Panc1 (cell line): ENCODE measurements at regions not wholly inside any gene's neighbourhood (a gene's known extent, or its start where the extent isn't known, plus 50 kb on each side); places are given as distances from the start of the nearest gene placed in this dataset.

ENCODE experiments used
- ATAC-seq: fragments of 200-7000 bp; cut with Tn5 transposase; 2 replicates; pipeline ENCODE4 v1.9.1; 2020; ENCODE audit warnings: mild to moderate bottlenecking, moderate library complexity
- BruUV-seq: library from RNA; stranded (reverse); fragments of 400-500 nt; replicated peaks from 2 replicates; lab custom pipeline; 2021; lab: Mats Ljungman, UMichigan
- CTCF ChIA-PET: fragments of 300-600 bp; sonication (Branson Sonifier 250); formaldehyde crosslinking; loops from one replicate; lab custom pipeline; 2022; ENCODE audit warnings: antibody characterized with exemption; lab: Charles Lee
- POLR2A ChIA-PET: fragments of 300-600 bp; sonication (Branson Sonifier 250); formaldehyde crosslinking; loops from one replicate; lab custom pipeline; 2022; ENCODE audit warnings: antibody characterized with exemption; lab: Charles Lee
- DNase-seq: peaks from one replicate; pipeline ENCODE4 v3.0.0-alpha.2; 2010; ENCODE audit warnings: low read depth, low spot score
- H3K27ac ChIP-seq: 2 replicates; pipeline ENCODE4 v1.5.1; 2011; ENCODE audit warnings: mild to moderate bottlenecking, low read length, inconsistent platforms
- H3K27me3 ChIP-seq: fragments of 200-500 bp; sonication (Bioruptor generic); 2 replicates; pipeline ENCODE4 v1.6.0; 2014; ENCODE audit warnings: low read length, inconsistent platforms; ENCODE audit not compliant: control insufficient read depth, insufficient read depth
- H3K36me3 ChIP-seq: fragments of 200-500 bp; sonication (Bioruptor generic); 2 replicates; pipeline ENCODE4 v1.5.1; 2014; ENCODE audit warnings: inconsistent platforms, mild to moderate bottlenecking, low read length, moderate library complexity; ENCODE audit not compliant: control insufficient read depth, insufficient read depth
- H3K4me1 ChIP-seq: 2 replicates; pipeline ENCODE4 v1.5.1; 2011; ENCODE audit warnings: inconsistent platforms, mild to moderate bottlenecking, low read length, moderate library complexity; ENCODE audit not compliant: control insufficient read depth, insufficient read depth
- H3K4me3 ChIP-seq, 2 experiments: 2 replicates each; pipeline ENCODE4 v1.5.1; 2011 to 2012; ENCODE audit warnings: low read depth in 2 of 2, low read length in 2 of 2, mild to moderate bottlenecking in 2 of 2, inconsistent platforms in 1 of 2, moderate library complexity in 1 of 2
- H3K9me3 ChIP-seq: fragments of 200-500 bp; sonication (Bioruptor generic); 2 replicates; pipeline ENCODE4 v1.5.1; 2014; ENCODE audit warnings: low read depth, mild to moderate bottlenecking, inconsistent platforms, low read length, moderate library complexity; ENCODE audit not compliant: control insufficient read depth, insufficient read depth
- CTCF ChIP-seq: fragments of 450-650 bp; IDR thresholded peaks from 2 replicates; pipeline ENCODE4 v1.5.1; 2017; ENCODE audit warnings: mild to moderate bottlenecking
- POLR2AphosphoS5 ChIP-seq: IDR thresholded peaks from 2 replicates; pipeline ENCODE4 v1.6.1; 2012; ENCODE audit warnings: mild to moderate bottlenecking, low read depth, low read length, moderate library complexity
- REST ChIP-seq, 2 experiments: IDR thresholded peaks; 2 replicates each; pipeline ENCODE4 v1.6.1; 2011 to 2012; ENCODE audit warnings: low read depth in 2 of 2, control low read depth in 1 of 2, low read length in 1 of 2, mild to moderate bottlenecking in 1 of 2, moderate library complexity in 1 of 2; ENCODE audit not compliant: insufficient read depth in 1 of 2
- SIN3A ChIP-seq: IDR thresholded peaks from 2 replicates; pipeline ENCODE4 v1.6.1; 2012; ENCODE audit warnings: low read depth, mild to moderate bottlenecking, low read length, moderate library complexity, borderline replicate concordance; ENCODE audit not compliant: insufficient read depth
- TCF7L2 ChIP-seq: IDR thresholded peaks from 2 replicates; pipeline ENCODE4 v1.6.1; 2011; ENCODE audit warnings: mild to moderate bottlenecking, low read depth, low read length, inconsistent platforms
- in situ Hi-C: cut with HindIII; loops from 2 replicates; pipeline ENCODE4 v1.10.0; 2016; ENCODE audit warnings: low sequenced_read_pairs, low pct_unique_long_range_greater_than_20kb
- intact Hi-C: fragments of 100-400 bp; cut with micrococcal nuclease; formaldehyde crosslinking; loops from one replicate; pipeline ENCODE4 v1.10.0; 2022; ENCODE audit not compliant: unreplicated experiment

DNA sequence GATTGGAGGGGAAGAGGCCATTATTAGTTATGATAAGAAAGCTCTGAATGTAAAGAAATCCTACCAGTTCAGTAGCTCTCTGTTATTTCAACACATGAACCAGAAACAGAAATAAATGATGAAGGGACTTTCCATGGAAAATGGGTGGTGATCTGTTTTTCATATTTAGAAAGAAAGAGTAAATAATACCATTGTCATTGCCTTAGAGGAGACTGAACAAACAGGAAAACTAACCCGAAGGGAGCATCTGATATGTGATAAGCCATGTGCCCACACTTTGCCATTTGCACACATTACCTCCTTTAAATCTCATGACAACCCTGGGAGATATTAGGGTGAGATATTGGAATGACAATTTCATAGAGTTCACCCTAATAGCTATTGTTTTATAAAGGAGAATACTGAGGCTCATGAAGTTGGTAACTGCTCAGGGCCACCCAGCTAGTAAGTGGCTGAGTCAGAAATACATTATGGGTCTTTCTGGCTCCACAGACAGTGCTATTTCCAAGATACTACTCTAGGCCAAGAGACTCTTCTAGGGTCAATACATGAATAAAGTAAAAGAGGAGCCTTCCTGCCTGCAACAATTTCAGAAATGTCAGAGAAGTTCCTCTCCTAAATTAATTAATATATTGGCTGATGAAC, 111.0 kb upstream of the SLIT3 start:
- POLR2A ChIA-PET: no interaction called here
- intact Hi-C loops (no loop called here), in situ Hi-C loops (no loop called here)
- no peaks in the 10 kb centered on the region for H3K27me3 ChIP-seq
- BruUV-seq: no TSS peak
- H3K9me3 ChIP-seq: no peaks in the 10 kb centered on the region
- H3K27ac ChIP-seq: no peak overlapping the region
- H3K36me3 ChIP-seq: no peaks in the 10 kb centered on the region
- CTCF ChIA-PET: interaction anchor here (0.7 kb wide), 1 partner anchor 277 kb away, joined by 3 read pairs; no protein-coding TSS in a partner anchor
- DNase-seq (no peak), ATAC-seq (no peak)
- H3K4me3 ChIP-seq: no peak overlapping the region
- H3K4me1 ChIP-seq: no peaks in the 10 kb centered on the region
- no peak for TF ChIP-seq TCF7L2
- no peak for TF ChIP-seq CTCF
- no peak for TF ChIP-seq REST (IDR thresholded peaks at IDR 0.05; ENCODE audit: insufficient read depth in 1 of 2, low read depth in 2 of 2, low read length in 1 of 2)
- TF ChIP-seq SIN3A: no peak
- no peak for TF ChIP-seq POLR2AphosphoS5

DNA sequence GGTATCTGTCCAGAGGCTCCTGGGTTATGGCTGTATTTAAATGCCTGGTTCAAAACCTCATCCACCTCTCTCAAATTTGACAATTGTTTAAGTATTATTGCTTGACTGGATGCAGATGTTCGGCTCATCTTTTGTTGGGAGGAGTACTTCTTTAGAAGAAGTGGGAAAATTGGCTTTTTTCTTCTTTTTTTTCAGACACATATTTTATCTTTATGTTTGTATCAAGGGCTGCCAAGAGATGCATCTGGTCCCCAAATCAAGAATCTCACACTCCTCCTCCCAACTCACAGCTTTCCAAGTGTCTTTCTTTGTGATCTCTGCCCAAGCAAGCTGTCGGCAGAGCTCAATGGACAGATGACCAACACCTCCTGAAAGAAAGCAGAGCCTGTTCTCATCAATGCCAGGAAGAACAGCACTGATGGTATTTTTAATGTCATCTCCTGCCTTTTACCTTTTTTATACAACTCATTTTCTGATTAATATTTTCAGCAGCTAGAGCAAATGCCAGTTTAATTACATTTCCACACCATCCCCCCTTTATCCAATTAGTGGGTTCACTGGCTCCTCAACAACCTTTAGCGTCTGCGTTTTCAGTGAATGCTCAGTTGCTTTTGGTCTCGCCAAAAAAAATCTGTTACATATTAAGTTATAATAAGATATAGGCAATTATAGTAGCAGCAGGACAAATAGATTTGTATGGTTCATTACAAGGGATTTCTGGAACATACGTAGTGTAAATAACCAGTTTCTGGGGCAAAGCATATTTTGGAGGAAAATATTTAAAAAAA, 110.3 kb upstream of the SLIT3 start:
- DNase-seq: no peak
- in situ Hi-C loops: no loop called here
- no TSS peak for BruUV-seq
- Histone ChIP-seq H3K36me3 (no peaks in the 10 kb centered on the region), H3K4me1 (no peaks in the 10 kb centered on the region), H3K4me3 (no peak overlapping the region), H3K27me3 (no peaks in the 10 kb centered on the region), H3K9me3 (no peaks in the 10 kb centered on the region), H3K27ac (no peak overlapping the region)
- no peak for TF ChIP-seq POLR2AphosphoS5
- TF ChIP-seq SIN3A: no peak
- no peak for TF ChIP-seq TCF7L2
- TF ChIP-seq CTCF: no peak
- TF ChIP-seq REST (IDR thresholded peaks at IDR 0.05; ENCODE audit: insufficient read depth in 1 of 2, low read depth in 2 of 2, low read length in 1 of 2): no peak
- CTCF ChIA-PET: interaction anchor here (0.7 kb wide), 1 partner anchor 278 kb away, joined by 3 read pairs; no protein-coding TSS in a partner anchor
- intact Hi-C loops: no loop called here
- POLR2A ChIA-PET: no interaction called here
- no peak for ATAC-seq
